K562 (cell line): ENCODE measurements at regions not wholly inside any gene's neighbourhood (a gene's known extent, or its start where the extent isn't known, plus 50 kb on each side); places are given as distances from the start of the nearest gene placed in this dataset.

Experiments
- ATAC-seq: fragments of 200-7000 bp; cut with Tn5 transposase; 3 replicates; pipeline ENCODE4 v1.9.1; 2020; ENCODE audit warnings: moderate library complexity
- BruUV-seq: library from RNA; stranded (reverse); fragments of 400-500 nt; replicated peaks from 2 replicates; lab custom pipeline; 2021; lab: Mats Ljungman, UMichigan
- CTCF ChIA-PET: fragments of 300-600 bp; formaldehyde crosslinking; extraction: SDS; loops from one replicate; lab custom pipeline; 2021; ENCODE audit warnings: low intra/inter-chr PET ratio; lab: Yijun Ruan, JAX
- POLR2A ChIA-PET: fragments of 300-600, 350-650 bp; sonication (Branson Sonifier 250); formaldehyde crosslinking; extraction: SDS; loops from one replicate; lab custom pipeline; 2021; ENCODE audit warnings: antibody characterized with exemption, inconsistent platforms; lab: Yijun Ruan, JAX
- DNase-seq, 4 experiments: peaks; one replicate each; pipeline versions ENCODE4 v3.0.0 to v3.0.0-alpha.2; 2011 to 2018; ENCODE audit warnings: low spot score in 3 of 4, mixed read lengths in 3 of 4; ENCODE audit errors: extremely low read depth in 1 of 4
- FAIRE-seq: peaks from 2 replicates; lab custom pipeline; 2011; peaks lifted over from hg19 to GRCh38; lab: Jason Lieb, UNC
- H2AFZ ChIP-seq: 2 replicates; pipeline ENCODE4 v1.6.0; 2011; ENCODE audit warnings: low read depth, low read length, control low read depth, inconsistent platforms
- H3K27ac ChIP-seq: fragments of 200-600 bp; 3 replicates; pipeline ENCODE4 v1.8.0; 2011; ENCODE audit warnings: low read depth, mild to moderate bottlenecking, control low read depth, inconsistent platforms, low read length, moderate library complexity, mixed read lengths; ENCODE audit errors: extremely low read depth
- H3K27me3 ChIP-seq, 2 experiments: fragments of 300-600 bp in 1 of 2; 2 replicates in 1 of 2; 3 replicates in 1 of 2; pipeline versions ENCODE4 v1.6.0 to v1.8.0; 2011; ENCODE audit warnings: inconsistent platforms in 2 of 2, low read length in 2 of 2, mild to moderate bottlenecking in 1 of 2, mixed read lengths in 1 of 2, moderate library complexity in 1 of 2; ENCODE audit not compliant: control insufficient read depth in 2 of 2, insufficient read depth in 2 of 2
- H3K36me3 ChIP-seq: fragments of 300-600 bp; 3 replicates; pipeline ENCODE4 v1.8.0; 2011; ENCODE audit warnings: mild to moderate bottlenecking, low read length, inconsistent platforms; ENCODE audit not compliant: control insufficient read depth, insufficient read depth
- H3K4me1 ChIP-seq, 2 experiments: fragments of 200-600 bp in 1 of 2; replicated peaks in 1 of 2; 2 replicates in 1 of 2; 3 replicates in 1 of 2; pipeline versions ENCODE4 v1.5.1 to v1.8.0; 2011; ENCODE audit warnings: inconsistent platforms in 2 of 2, low read length in 2 of 2, mild to moderate bottlenecking in 1 of 2, mixed read lengths in 1 of 2, moderate library complexity in 1 of 2; ENCODE audit not compliant: control insufficient read depth in 2 of 2, insufficient read depth in 2 of 2
- H3K4me2 ChIP-seq: 2 replicates; pipeline ENCODE4 v1.6.1; 2011; ENCODE audit warnings: low read length, control low read depth, inconsistent platforms, mixed read lengths; ENCODE audit not compliant: insufficient read depth
- H3K4me3 ChIP-seq: fragments of 200-600 bp; sonication (generic), shearing (Covaris generic); 2 replicates; pipeline ENCODE4 v1.5.1; 2016; ENCODE audit warnings: control low read depth, inconsistent platforms
- H3K79me2 ChIP-seq: fragments of 200-600 bp; 3 replicates; pipeline ENCODE4 v1.8.0; 2011; ENCODE audit warnings: low read length, inconsistent platforms; ENCODE audit not compliant: control insufficient read depth, insufficient read depth
- H3K9ac ChIP-seq, 2 experiments: 2 replicates each; pipeline versions ENCODE4 v1.6.0 to v1.6.1; 2011; ENCODE audit warnings: low read depth in 2 of 2, low read length in 2 of 2, control low read depth in 1 of 2, inconsistent platforms in 1 of 2, mild to moderate bottlenecking in 1 of 2, mixed read lengths in 1 of 2; ENCODE audit not compliant: insufficient read depth in 1 of 2
- H3K9me1 ChIP-seq: one replicate; pipeline ENCODE4 v1.6.0; 2011; ENCODE audit warnings: inconsistent platforms, mild to moderate bottlenecking, low read length, moderate library complexity; ENCODE audit not compliant: control insufficient read depth, insufficient read depth
- H3K9me3 ChIP-seq: replicated peaks from 2 replicates; pipeline ENCODE4 v1.5.1; 2011; ENCODE audit warnings: low read depth, low read length, inconsistent platforms; ENCODE audit not compliant: control insufficient read depth, insufficient read depth
- H4K20me1 ChIP-seq: replicated peaks from 2 replicates; pipeline ENCODE4 v1.6.1; 2011; ENCODE audit warnings: low read length, inconsistent platforms, mixed read lengths; ENCODE audit not compliant: control insufficient read depth, insufficient read depth
- ETS1 ChIP-seq: conservative IDR thresholded peaks from 2 replicates; pipeline ENCODE4 v1.6.1; 2011; ENCODE audit warnings: low read depth, mild to moderate bottlenecking, low read length; ENCODE audit not compliant: control insufficient read depth
- FOSL1 ChIP-seq: fragments of 200-800 bp; sonication (Bioruptor generic); conservative IDR thresholded peaks from 2 replicates; pipeline ENCODE4 v1.6.1; 2016; ENCODE audit warnings: missing genetic modification characterization, missing compliant biosample characterization
- HBP1 ChIP-seq: fragments of 450-650 bp; formaldehyde crosslinking; IDR thresholded peaks from 2 replicates; pipeline ENCODE4 v1.4.0; 2022; ENCODE audit warnings: missing genetic modification characterization
- ZNF232 ChIP-seq: sonication (generic); formaldehyde crosslinking; IDR thresholded peaks from 2 replicates; pipeline ENCODE4 v1.8.0; 2022; ENCODE audit warnings: mild to moderate bottlenecking, missing genetic modification reagents
- ZNF740 ChIP-seq, 3 experiments: fragments of 200-800 bp in 1 of 3; sonication (Bioruptor generic) in 1 of 3; sonication (generic) in 1 of 3; formaldehyde crosslinking in 1 of 3; IDR thresholded peaks; 2 replicates each; pipeline versions ENCODE4 v1.6.1 to v1.8.0; 2016 to 2022; ENCODE audit warnings: mild to moderate bottlenecking in 2 of 3, missing compliant biosample characterization in 2 of 3, missing genetic modification characterization in 2 of 3, missing genetic modification reagents in 1 of 3
- ZNF778 ChIP-seq: fragments of 450-650 bp; formaldehyde crosslinking; IDR thresholded peaks from 2 replicates; pipeline ENCODE4 v1.4.0; 2020; ENCODE audit warnings: mild to moderate bottlenecking, moderate library complexity
- in situ Hi-C: fragments of 300-500 bp; cut with MboI; formaldehyde crosslinking; loops from 4 replicates; pipeline ENCODE4 v1.15.0; 2018; ENCODE audit warnings: inconsistent platforms, mixed read lengths
- intact Hi-C: fragments of 100-400 bp; cut with micrococcal nuclease; formaldehyde crosslinking; loops from 2 replicates; pipeline ENCODE4 v1.14.2; 2022

GRCh38 chr12:59405992-59406391 lies 189.8 kb upstream of the SLC16A7 start:
- H2AFZ ChIP-seq: no peak overlapping the region
- TF ChIP-seq HBP1 (CRISPR knock-in tag): no peak
- TF ChIP-seq ZNF232 (CRISPR knock-in tag): no peak
- no peak for TF ChIP-seq FOSL1 (tag)
- no peak for TF ChIP-seq ETS1
- no peak for TF ChIP-seq ZNF740 (CRISPR knock-in tag; IDR thresholded peaks at IDR 0.05)
- no peak for TF ChIP-seq ZNF740 (tag; IDR thresholded peaks at IDR 0.05)
- TF ChIP-seq ZNF778 (CRISPR knock-in tag): no peak
- TF ChIP-seq, all 486 proteins: peak for 0
- BruUV-seq: no TSS peak
- Histone ChIP-seq H3K79me2 (no peaks in the 10 kb centered on the region), H3K27me3 (no peaks in the 10 kb centered on the region), H3K36me3 (no peaks in the 10 kb centered on the region), H3K9me1 (no peaks in the 10 kb centered on the region), H3K9me3 (no peaks in the 10 kb centered on the region), H3K4me2 (no peak overlapping the region), H3K4me3 (no peak overlapping the region), H3K9ac (no peak overlapping the region), H3K27ac (no peak overlapping the region), H4K20me1 (no peaks in the 10 kb centered on the region), H3K4me1 (no peaks in the 10 kb centered on the region)
- no peak for DNase-seq
- no peak for FAIRE-seq
- CTCF ChIA-PET: no interaction called here
- POLR2A ChIA-PET: no interaction called here
- in situ Hi-C loops (no loop called here), intact Hi-C loops (no loop called here)
- no peak for ATAC-seq
